H1 (cell line): ENCODE measurements at regions not wholly inside any gene's neighbourhood (a gene's known extent, or its start where the extent isn't known, plus 50 kb on each side); places are given as distances from the start of the nearest gene placed in this dataset.

Source experiments
- CTCF ChIA-PET: fragments of 300-600 bp; sonication (Branson Sonifier 250); formaldehyde crosslinking; loops from one replicate; lab custom pipeline; 2021; ENCODE audit not compliant: partially characterized antibody; lab: Charles Lee
- POLR2A ChIA-PET: fragments of 300-600 bp; sonication (Branson Sonifier 250); formaldehyde crosslinking; loops from one replicate; lab custom pipeline; 2021; ENCODE audit warnings: inconsistent platforms; ENCODE audit not compliant: partially characterized antibody; lab: Charles Lee
- DNase-seq, 2 experiments: peaks; one replicate each; pipeline versions ENCODE4 v3.0.0 to v3.0.0-alpha.2; 2010 to 2022; ENCODE audit warnings: low spot score in 2 of 2, low read depth in 1 of 2, mixed read lengths in 1 of 2
- FAIRE-seq: peaks from 2 replicates; lab custom pipeline; 2011; peaks lifted over from hg19 to GRCh38; lab: Jason Lieb, UNC
- H2AFZ ChIP-seq: 2 replicates; pipeline ENCODE4 v1.8.1; 2012; ENCODE audit warnings: low read length, inconsistent platforms
- H2AK5ac ChIP-seq: 2 replicates; pipeline ENCODE4 v1.6.1; 2013; ENCODE audit warnings: low read depth, low read length
- H2BK120ac ChIP-seq: replicated peaks from 2 replicates; pipeline ENCODE3; 2013; ENCODE audit warnings: low read depth, low read length, inconsistent platforms
- H2BK12ac ChIP-seq: 2 replicates; pipeline ENCODE4 v1.6.1; 2013; ENCODE audit warnings: low read depth, low read length
- H2BK15ac ChIP-seq: 2 replicates; pipeline ENCODE4 v1.6.1; 2013; ENCODE audit warnings: low read length
- H2BK20ac ChIP-seq: 2 replicates; pipeline ENCODE4 v1.6.1; 2013; ENCODE audit warnings: low read length
- H2BK5ac ChIP-seq: 2 replicates; pipeline ENCODE4 v1.6.1; 2013; ENCODE audit warnings: low read depth, low read length
- H3K14ac ChIP-seq: 2 replicates; pipeline ENCODE4 v1.6.1; 2013; ENCODE audit warnings: inconsistent platforms; ENCODE audit not compliant: insufficient read length
- H3K18ac ChIP-seq: 2 replicates; pipeline ENCODE4 v1.6.1; 2013; ENCODE audit warnings: low read length; ENCODE audit errors: extremely low read depth
- H3K23ac ChIP-seq: 2 replicates; pipeline ENCODE4 v1.6.1; 2013; ENCODE audit warnings: inconsistent platforms; ENCODE audit not compliant: insufficient read length
- H3K23me2 ChIP-seq: 2 replicates; pipeline ENCODE4 v1.6.1; 2013; ENCODE audit warnings: low read depth, low read length
- H3K27ac ChIP-seq: 2 replicates; pipeline ENCODE4 v1.6.1; 2011; ENCODE audit warnings: low read depth, low read length, inconsistent platforms
- H3K27me3 ChIP-seq, 4 experiments: replicated peaks in 1 of 4; 1 replicate in 1 of 4; 2 replicates in 3 of 4; pipeline versions ENCODE4 v1.6.1 to v1.8.1; 2011 to 2013; ENCODE audit warnings: low read length in 3 of 4, mild to moderate bottlenecking in 3 of 4, inconsistent platforms in 2 of 4, mixed read lengths in 2 of 4, moderate library complexity in 1 of 4; ENCODE audit not compliant: control insufficient read depth in 3 of 4, insufficient read depth in 3 of 4; ENCODE audit errors: extremely low read depth in 1 of 4
- H3K36me3 ChIP-seq, 4 experiments: 2 replicates each; pipeline versions ENCODE4 v1.6.1 to v1.8.1; 2011 to 2013; ENCODE audit warnings: mild to moderate bottlenecking in 4 of 4, low read length in 3 of 4, moderate library complexity in 2 of 4, control low read depth in 1 of 4, inconsistent platforms in 1 of 4; ENCODE audit not compliant: insufficient read depth in 4 of 4, control insufficient read depth in 2 of 4
- H3K4ac ChIP-seq: replicated peaks from 2 replicates; pipeline ENCODE3; 2013; ENCODE audit warnings: low read length, low read depth, mixed read lengths, inconsistent platforms; ENCODE audit not compliant: insufficient read length
- H3K4me1 ChIP-seq, 4 experiments: replicated peaks in 1 of 4; 1 replicate in 1 of 4; 2 replicates in 3 of 4; pipeline versions ENCODE4 v1.6.1 to v1.8.1; 2011 to 2013; ENCODE audit warnings: low read length in 3 of 4, inconsistent platforms in 2 of 4, mixed read lengths in 1 of 4; ENCODE audit not compliant: insufficient read depth in 4 of 4, control insufficient read depth in 3 of 4
- H3K4me2 ChIP-seq, 2 experiments: 2 replicates each; pipeline versions ENCODE4 v1.6.1 to v1.8.1; 2011 to 2013; ENCODE audit warnings: low read depth in 2 of 2, low read length in 2 of 2, control low read depth in 1 of 2, inconsistent platforms in 1 of 2, mild to moderate bottlenecking in 1 of 2; ENCODE audit not compliant: insufficient read depth in 1 of 2
- H3K4me3 ChIP-seq, 4 experiments: fragments of 200-600, 300-600 bp in 1 of 4; sonication (generic), shearing (Covaris generic), sonication (Bioruptor Twin) in 1 of 4; 2 replicates each; pipeline versions ENCODE4 v1.5.1 to v1.8.1; 2011 to 2016; ENCODE audit warnings: low read length in 4 of 4, low read depth in 3 of 4, control low read depth in 2 of 4, inconsistent platforms in 2 of 4, mild to moderate bottlenecking in 2 of 4, mixed read lengths in 1 of 4, moderate library complexity in 1 of 4; ENCODE audit not compliant: insufficient read depth in 2 of 4; ENCODE audit errors: extremely low read depth in 1 of 4
- H3K56ac ChIP-seq: replicated peaks from 2 replicates; pipeline ENCODE3; 2013; ENCODE audit warnings: low read depth, mild to moderate bottlenecking, mixed read lengths, low read length, inconsistent platforms; ENCODE audit not compliant: insufficient read length
- H3K79me1 ChIP-seq: 2 replicates; pipeline ENCODE4 v1.6.1; 2013; ENCODE audit warnings: low read depth, low read length, control low read depth
- H3K79me2 ChIP-seq, 2 experiments: 2 replicates each; pipeline versions ENCODE4 v1.6.1 to v1.8.1; 2012 to 2013; ENCODE audit warnings: low read length in 2 of 2, mild to moderate bottlenecking in 2 of 2, inconsistent platforms in 1 of 2; ENCODE audit not compliant: insufficient read depth in 2 of 2, control insufficient read depth in 1 of 2
- H3K9ac ChIP-seq, 4 experiments: replicated peaks in 1 of 4; 1 replicate in 1 of 4; 2 replicates in 3 of 4; pipeline versions ENCODE4 v1.6.1 to v1.8.1; 2011 to 2013; ENCODE audit warnings: low read depth in 3 of 4, low read length in 3 of 4, control low read depth in 2 of 4, mild to moderate bottlenecking in 2 of 4, moderate library complexity in 2 of 4, inconsistent platforms in 1 of 4; ENCODE audit errors: extremely low read depth in 1 of 4
- H3K9me3 ChIP-seq, 2 experiments: 2 replicates each; pipeline versions ENCODE4 v1.6.1 to v1.8.1; 2012 to 2013; ENCODE audit warnings: mild to moderate bottlenecking in 2 of 2, moderate library complexity in 2 of 2, control low read depth in 1 of 2, inconsistent platforms in 1 of 2, low read depth in 1 of 2, low read length in 1 of 2, mixed read lengths in 1 of 2; ENCODE audit not compliant: insufficient read depth in 2 of 2
- H4K20me1 ChIP-seq, 2 experiments: replicated peaks in 1 of 2; 2 replicates each; pipeline versions ENCODE3 to v1.8.1; 2011 to 2013; ENCODE audit warnings: inconsistent platforms in 2 of 2, low read length in 2 of 2, mild to moderate bottlenecking in 1 of 2; ENCODE audit not compliant: insufficient read depth in 2 of 2, control insufficient read depth in 1 of 2
- H4K5ac ChIP-seq: 2 replicates; pipeline ENCODE4 v1.6.1; 2013; ENCODE audit warnings: low read length, low read depth, mixed read lengths, inconsistent platforms; ENCODE audit not compliant: insufficient read length
- H4K8ac ChIP-seq: 2 replicates; pipeline ENCODE4 v1.8.0; 2013; ENCODE audit warnings: mild to moderate bottlenecking, moderate library complexity, low read length, inconsistent platforms; ENCODE audit not compliant: insufficient read depth; ENCODE audit errors: extremely low read depth
- H4K91ac ChIP-seq: replicated peaks from 2 replicates; pipeline ENCODE3; 2013; ENCODE audit warnings: low read length, mixed read lengths, inconsistent platforms; ENCODE audit not compliant: insufficient read length
- MAFK ChIP-seq: IDR thresholded peaks from 2 replicates; pipeline ENCODE4 v1.6.1; 2012; ENCODE audit warnings: low read depth, mild to moderate bottlenecking, improper control_type of control experiment, low read length
- NANOG ChIP-seq: IDR thresholded peaks from 2 replicates; pipeline ENCODE4 v1.6.1; 2011; ENCODE audit warnings: low read length, low read depth, mild to moderate bottlenecking, inconsistent platforms; ENCODE audit not compliant: insufficient read depth, poor library complexity, severe bottlenecking
- WGBS, 2 experiments: shearing (Covaris generic) in 1 of 2; methylation state at CpG; one replicate each; pipeline versions ENCODE4 v1.1.6 to v1.1.7; 2013 to 2015; ENCODE audit warnings: low lambda C conversion rate in 2 of 2, mixed read lengths in 2 of 2, inconsistent platforms in 1 of 2, low coverage in 1 of 2, missing lambda C conversion rate in 1 of 2; ENCODE audit not compliant: insufficient replicate concordance in 2 of 2, insufficient coverage in 1 of 2, insufficient read length in 1 of 2; ENCODE audit errors: extremely low coverage in 1 of 2, missing lambda C conversion rate in 1 of 2; 5-methylcytosine and 5-hydroxymethylcytosine counted together

DNA sequence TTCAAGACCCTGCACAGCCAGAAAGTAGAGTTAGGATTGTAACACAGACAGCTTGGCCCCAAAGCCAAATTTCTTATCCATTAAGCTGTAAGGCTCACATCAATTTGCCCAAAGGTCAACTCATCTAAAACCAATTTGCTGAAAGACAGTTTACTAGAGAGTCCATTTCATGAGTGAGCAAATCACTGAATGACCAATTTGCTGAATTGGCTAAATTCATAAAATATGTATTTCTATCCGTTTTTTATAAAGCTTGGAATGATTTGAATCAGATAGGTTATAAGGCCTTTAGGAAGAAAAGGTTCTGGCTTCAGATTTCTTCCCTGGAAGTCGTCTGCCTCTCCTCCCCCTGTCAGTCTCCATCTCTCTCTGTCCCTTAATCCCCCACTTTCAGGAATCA lies 168.1 kb downstream of the FCRL5 start:
- Histone ChIP-seq H2AK5ac (no peak overlapping the region), H3K23me2 (no peaks in the 10 kb centered on the region), H3K36me3 (no peaks in the 10 kb centered on the region), H3K79me2 (no peaks in the 10 kb centered on the region), H3K23ac (no peak overlapping the region), H3K27ac (no peak overlapping the region), H3K9me3 (no peaks in the 10 kb centered on the region), H3K14ac (no peak overlapping the region), H2BK12ac (no peak overlapping the region), H3K27me3 (no peaks in the 10 kb centered on the region), H2BK120ac (no peak overlapping the region), H3K9ac (no peak overlapping the region), H3K18ac (no peak overlapping the region), H3K4me1 (no peaks in the 10 kb centered on the region; a peak in 1 of 7 replicates), H4K91ac (no peak overlapping the region), H3K4me3 (no peak overlapping the region), H3K79me1 (no peaks in the 10 kb centered on the region), H3K4ac (no peak overlapping the region), H3K56ac (no peak overlapping the region), H2BK5ac (no peak overlapping the region)
- DNase-seq (no peak), FAIRE-seq (no peak)
- POLR2A ChIA-PET = no interaction called here
- CTCF ChIA-PET = interaction anchor here (1.3 to 3.4 kb wide), 2 partner anchors 102 to 110 kb away, joined by 3 to 11 read pairs; no protein-coding TSS in a partner anchor
- TF ChIP-seq NANOG = no peak
- 0 out of 2 replicates have a peak, but pooled peaks have one; percentile 19 for TF ChIP-seq MAFK
- TF ChIP-seq, all 59 proteins: peak for 1
- Histone ChIP-seq H2BK20ac (no peak overlapping the region), H2AFZ (no peak overlapping the region), H4K8ac (no peak overlapping the region), H3K4me2 (no peak overlapping the region), H4K5ac (no peak overlapping the region), H4K20me1 (no peaks in the 10 kb centered on the region), H2BK15ac (no peak overlapping the region)
- WGBS, 2 experiments = 65% methylated on average over 2 of the region's 2 CpGs; no CpG with 5 or more reads in 1 of the 2 experiments
